H9 (cell line): ENCODE measurements at regions not wholly inside any gene's neighbourhood (a gene's known extent, or its start where the extent isn't known, plus 50 kb on each side); places are given as distances from the start of the nearest gene placed in this dataset.

Experiments used
- DNase-seq: peaks from one replicate; pipeline ENCODE4 v3.0.0-alpha.2; 2017
- H2AFZ ChIP-seq: one replicate; pipeline ENCODE4 v1.6.1; 2013; ENCODE audit warnings: mild to moderate bottlenecking, low read length, control low read depth, moderate library complexity
- H2AK5ac ChIP-seq: 2 replicates; pipeline ENCODE4 v1.6.1; 2013; ENCODE audit warnings: low read length, control low read depth, mixed read lengths; ENCODE audit not compliant: insufficient read length
- H2BK120ac ChIP-seq: one replicate; pipeline ENCODE4 v1.6.1; 2013; ENCODE audit warnings: low read depth, mild to moderate bottlenecking, low read length, control low read depth, inconsistent platforms; ENCODE audit not compliant: poor library complexity, severe bottlenecking
- H2BK12ac ChIP-seq: 2 replicates; pipeline ENCODE4 v1.6.1; 2013; ENCODE audit warnings: low read length, control low read depth, mixed read lengths, low read depth; ENCODE audit not compliant: insufficient read length
- H2BK15ac ChIP-seq: 2 replicates; pipeline ENCODE4 v1.6.1; 2013; ENCODE audit warnings: low read depth, low read length, control low read depth
- H2BK20ac ChIP-seq: one replicate; pipeline ENCODE4 v1.6.1; 2013; ENCODE audit warnings: low read depth, mild to moderate bottlenecking, low read length, control low read depth, inconsistent platforms; ENCODE audit not compliant: poor library complexity, severe bottlenecking
- H2BK5ac ChIP-seq: 2 replicates; pipeline ENCODE4 v1.6.1; 2013; ENCODE audit warnings: low read length, control low read depth, mixed read lengths; ENCODE audit not compliant: insufficient read length
- H3K14ac ChIP-seq: 2 replicates; pipeline ENCODE4 v1.6.1; 2013; ENCODE audit warnings: low read length, control low read depth; ENCODE audit not compliant: insufficient read depth
- H3K18ac ChIP-seq: 2 replicates; pipeline ENCODE4 v1.6.1; 2013; ENCODE audit warnings: low read depth, mild to moderate bottlenecking, mixed read lengths, low read length, control low read depth; ENCODE audit not compliant: insufficient read length
- H3K23ac ChIP-seq: 2 replicates; pipeline ENCODE4 v1.6.1; 2013; ENCODE audit warnings: low read length, control low read depth, mixed read lengths, low read depth; ENCODE audit not compliant: insufficient read length
- H3K23me2 ChIP-seq: 2 replicates; pipeline ENCODE4 v1.6.1; 2013; ENCODE audit warnings: low read depth, mild to moderate bottlenecking, mixed read lengths, low read length, control low read depth; ENCODE audit not compliant: insufficient read length, poor library complexity, severe bottlenecking
- H3K27ac ChIP-seq: 2 replicates; pipeline ENCODE4 v1.5.1; 2013; ENCODE audit warnings: low read length, control low read depth, mixed read lengths, low read depth; ENCODE audit not compliant: insufficient read length
- H3K27me3 ChIP-seq: 2 replicates; pipeline ENCODE4 v1.6.1; 2013; ENCODE audit warnings: low read length, control low read depth, inconsistent platforms; ENCODE audit not compliant: insufficient read depth
- H3K4ac ChIP-seq: 2 replicates; pipeline ENCODE4 v1.6.1; 2013; ENCODE audit warnings: low read depth, mild to moderate bottlenecking, control low read depth, inconsistent platforms, low read length, moderate library complexity
- H3K4me1 ChIP-seq: 2 replicates; pipeline ENCODE4 v1.6.1; 2013; ENCODE audit warnings: low read length, control low read depth, inconsistent platforms; ENCODE audit not compliant: insufficient read depth
- H3K4me2 ChIP-seq: 2 replicates; pipeline ENCODE4 v1.6.1; 2013; ENCODE audit warnings: low read length, control low read depth, mixed read lengths; ENCODE audit not compliant: insufficient read length, insufficient read depth
- H3K56ac ChIP-seq: 2 replicates; pipeline ENCODE4 v1.6.1; 2013; ENCODE audit warnings: low read depth, mild to moderate bottlenecking, mixed read lengths, low read length, control low read depth; ENCODE audit not compliant: insufficient read length
- H3K79me1 ChIP-seq: 2 replicates; pipeline ENCODE4 v1.6.1; 2013; ENCODE audit warnings: low read depth, mild to moderate bottlenecking, moderate library complexity, low read length, control low read depth, inconsistent platforms; ENCODE audit not compliant: insufficient read depth, poor library complexity, severe bottlenecking
- H3K79me2 ChIP-seq: 2 replicates; pipeline ENCODE4 v1.6.1; 2013; ENCODE audit warnings: low read length, control low read depth, inconsistent platforms; ENCODE audit not compliant: insufficient read depth
- H3K9ac ChIP-seq: 2 replicates; pipeline ENCODE4 v1.6.1; 2013; ENCODE audit warnings: low read length, control low read depth, mixed read lengths; ENCODE audit not compliant: insufficient read length; ENCODE audit errors: extremely low read depth
- H3K9me3 ChIP-seq: one replicate; pipeline ENCODE4 v1.6.1; 2013; ENCODE audit warnings: low read depth, low read length, inconsistent platforms; ENCODE audit not compliant: control insufficient read depth
- H3T11ph ChIP-seq: one replicate; pipeline ENCODE4 v1.6.1; 2013; ENCODE audit warnings: mild to moderate bottlenecking, low read length, control low read depth, inconsistent platforms
- H4K20me1 ChIP-seq: one replicate; pipeline ENCODE4 v1.6.1; 2013; ENCODE audit not compliant: control insufficient read depth, insufficient read length, insufficient read depth
- H4K5ac ChIP-seq: 2 replicates; pipeline ENCODE4 v1.6.1; 2013; ENCODE audit warnings: low read depth, mild to moderate bottlenecking, mixed read lengths, low read length, control low read depth; ENCODE audit not compliant: insufficient read length
- H4K8ac ChIP-seq: replicated peaks from 2 replicates; pipeline ENCODE4 v1.6.1; 2013; ENCODE audit warnings: low read length, control low read depth, mixed read lengths, low read depth; ENCODE audit not compliant: insufficient read length
- H4K91ac ChIP-seq: 2 replicates; pipeline ENCODE4 v1.6.1; 2013; ENCODE audit warnings: low read depth, mild to moderate bottlenecking, moderate library complexity, mixed read lengths, low read length, control low read depth; ENCODE audit not compliant: insufficient read length
- H3K27ac Mint-ChIP-seq, 3 experiments: 2 replicates in 2 of 3; 3 replicates in 1 of 3; pipeline ENCODE4 v1.8.0; 2020 to 2021; ENCODE audit warnings: mixed read lengths in 3 of 3, mild to moderate bottlenecking in 1 of 3, moderate library complexity in 1 of 3
- H3K27me3 Mint-ChIP-seq: 2 replicates; pipeline ENCODE4 v1.8.0; 2021; ENCODE audit warnings: low read depth, mild to moderate bottlenecking, moderate library complexity, mixed read lengths
- H3K36me3 Mint-ChIP-seq, 3 experiments: 2 replicates in 2 of 3; 3 replicates in 1 of 3; pipeline ENCODE4 v1.8.0; 2020 to 2021; ENCODE audit warnings: low read depth in 3 of 3, mixed read lengths in 3 of 3; ENCODE audit not compliant: insufficient read depth in 1 of 3
- H3K4me1 Mint-ChIP-seq, 2 experiments: 2 replicates each; pipeline ENCODE4 v1.8.0; 2020; ENCODE audit warnings: mixed read lengths in 2 of 2
- H3K4me3 Mint-ChIP-seq, 2 experiments: 2 replicates in 1 of 2; 3 replicates in 1 of 2; pipeline ENCODE4 v1.8.0; 2020 to 2021; ENCODE audit warnings: mild to moderate bottlenecking in 2 of 2, mixed read lengths in 2 of 2, moderate library complexity in 1 of 2
- H3K9me3 Mint-ChIP-seq, 2 experiments: 2 replicates in 1 of 2; 3 replicates in 1 of 2; pipeline ENCODE4 v1.8.0; 2020; ENCODE audit warnings: mild to moderate bottlenecking in 2 of 2, mixed read lengths in 2 of 2, moderate library complexity in 1 of 2
- CTCF ChIP-seq: fragments of 200-600 bp; sonication (generic); conservative IDR thresholded peaks from 3 replicates; pipeline ENCODE4 v1.8.0; 2021; ENCODE audit warnings: antibody characterized with exemption, mild to moderate bottlenecking
- WGBS: extraction: QIAGEN DNeasy Blood & Tissue Kit; methylation state at CpG from one replicate; pipeline ENCODE4 v1.1.7; 2013; ENCODE audit warnings: missing lambda C conversion rate, low lambda C conversion rate, mixed read lengths; ENCODE audit not compliant: insufficient read length; ENCODE audit errors: extremely low coverage; 5-methylcytosine and 5-hydroxymethylcytosine counted together

- Histone ChIP-seq H3T11ph (no peak overlapping the region), H3K14ac (no peak overlapping the region), H3K18ac (no peak overlapping the region), H3K4ac (no peak overlapping the region), H2BK120ac (no peak overlapping the region), H2BK12ac (no peak overlapping the region), H2AK5ac (no peak overlapping the region), H3K9ac (no peak overlapping the region), H4K20me1 (no peaks in the 10 kb centered on the region), H3K4me2 (no peak overlapping the region), H3K27me3 (no peaks in the 10 kb centered on the region), H2BK20ac (no peak overlapping the region), H3K56ac (no peak overlapping the region), H3K4me1 (peaks cover 6% of the 10 kb centered on the region; the same call in 1 of the 2 replicates), H3K27ac (no peak overlapping the region), H4K5ac (no peak overlapping the region), H3K79me1 (no peaks in the 10 kb centered on the region), H3K23ac (no peak overlapping the region), H4K8ac (no peak overlapping the region), H2AFZ (no peak overlapping the region), H3K9me3 (no peaks in the 10 kb centered on the region), H2BK5ac (no peak overlapping the region), H4K91ac (no peak overlapping the region), H3K23me2 (no peaks in the 10 kb centered on the region), H2BK15ac (no peak overlapping the region), H3K79me2 (no peaks in the 10 kb centered on the region)
- Mint-ChIP-seq H3K36me3 (peaks cover 0 to 2% (median 0%) of the 10 kb centered on the region in 3 experiments; a peak in 3 of 7 replicates), H3K9me3 (no peaks in the 10 kb centered on the region), H3K4me3 (no peak overlapping the region), H3K27ac (no peak overlapping the region; a peak in 1 of 7 replicates), H3K4me1 (peaks cover 18 to 41% of the 10 kb centered on the region in 2 experiments), H3K27me3 (no peaks in the 10 kb centered on the region)
- no CpG with 5 or more reads among the region's 4 CpGs for WGBS
- no peak for DNase-seq
- TF ChIP-seq CTCF, result no peak
Measured at GRCh38 chr3:16834214-16834613, 50.5 kb upstream of the PLCL2 start.
